Breast epithelium (tissue), 4 donors: ENCODE measurements at regions not wholly inside any gene's neighbourhood (a gene's known extent, or its start where the extent isn't known, plus 50 kb on each side); places are given as distances from the start of the nearest gene placed in this dataset.
"Not testable (repeated sequence)": the region's sequence is repeated elsewhere in the genome, so short reads cannot be mapped to it uniquely, and the experiment has no call there.

Experiments
- DNase-seq, 2 donors: peaks; one replicate each; pipeline ENCODE4 v3.0.0-alpha.2; 2019; ENCODE audit warnings: low spot score in 2 of 2
- H3K27ac ChIP-seq, 2 donors: fragments of 200-600 bp; sonication (generic) in 1 of 2; one replicate each; pipeline ENCODE4 v1.5.1; 2016 to 2019; ENCODE audit warnings: mild to moderate bottlenecking in 1 of 2
- H3K27me3 ChIP-seq, 2 donors: fragments of 200-600 bp; sonication (generic) in 1 of 2; one replicate each; pipeline versions ENCODE4 v1.5.1 to v1.6.0; 2017 to 2019; ENCODE audit warnings: control low read depth in 1 of 2, mild to moderate bottlenecking in 1 of 2
- H3K36me3 ChIP-seq: fragments of 200-600 bp; one replicate; pipeline ENCODE4 v1.5.1; 2019
- H3K4me1 ChIP-seq, 2 donors: fragments of 200-600 bp; sonication (generic); one replicate each; pipeline ENCODE4 v1.5.1; 2016 to 2019; ENCODE audit warnings: control low read depth in 1 of 2
- H3K4me3 ChIP-seq, 3 donors: fragments of 200-600 bp; sonication (generic); 1 replicate in 2 of 3; 2 replicates in 1 of 3; pipeline ENCODE4 v1.5.1; 2016 to 2019; ENCODE audit warnings: mild to moderate bottlenecking in 3 of 3, moderate library complexity in 2 of 3
- H3K9me3 ChIP-seq, 2 donors: fragments of 200-600 bp; sonication (generic) in 1 of 2; one replicate each; pipeline ENCODE4 v1.5.1; 2016 to 2019; ENCODE audit warnings: control low read depth in 1 of 2
- POLR2A ChIP-seq: fragments of 450-650 bp; IDR thresholded peaks from one replicate; pipeline ENCODE4 v1.6.1; 2016; ENCODE audit warnings: antibody characterized with exemption, mild to moderate bottlenecking, moderate library complexity
- POLR2AphosphoS5 ChIP-seq, 3 donors: sonication (generic); formaldehyde crosslinking; IDR thresholded peaks; one replicate each; pipeline ENCODE4 v1.6.1; 2017; ENCODE audit warnings: antibody characterized with exemption in 3 of 3
- intact Hi-C: fragments of 100-400 bp; cut with DNase I; formaldehyde crosslinking; loops from one replicate; pipeline ENCODE4 v1.15.1; 2023; ENCODE audit warnings: low total_unique reads
- TF ChIP-seq, protein P1 (sequence below), 3 donors: fragments of 450-650 bp; IDR thresholded peaks; one replicate each; pipeline ENCODE4 v1.5.1; 2016 to 2017; ENCODE audit warnings: antibody characterized with exemption in 3 of 3, mild to moderate bottlenecking in 3 of 3, moderate library complexity in 3 of 3

DNA sequence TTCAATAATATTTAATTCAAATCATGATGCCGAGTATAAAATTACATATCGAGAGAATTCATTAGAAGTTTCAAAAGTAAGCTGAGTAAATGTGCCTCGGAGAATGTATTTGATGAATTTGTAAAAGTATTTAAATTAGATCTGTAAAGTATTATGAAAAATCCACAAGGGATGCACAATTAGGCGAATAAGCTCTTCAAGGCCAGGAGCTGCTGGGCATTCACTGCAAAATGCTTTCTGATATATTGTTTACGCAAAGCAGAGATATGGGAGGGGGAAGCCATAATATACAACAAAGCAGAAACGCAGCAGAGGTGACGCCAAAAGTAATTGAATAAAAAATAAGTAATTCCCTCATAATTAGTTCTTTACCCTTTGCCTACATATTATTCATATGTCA is 1121.5 kb upstream of the TENM3 start:
- H3K9me3 ChIP-seq, result no peaks in the 10 kb centered on the region
- intact Hi-C loops, result no loop called here
- TF ChIP-seq, protein P1, sequence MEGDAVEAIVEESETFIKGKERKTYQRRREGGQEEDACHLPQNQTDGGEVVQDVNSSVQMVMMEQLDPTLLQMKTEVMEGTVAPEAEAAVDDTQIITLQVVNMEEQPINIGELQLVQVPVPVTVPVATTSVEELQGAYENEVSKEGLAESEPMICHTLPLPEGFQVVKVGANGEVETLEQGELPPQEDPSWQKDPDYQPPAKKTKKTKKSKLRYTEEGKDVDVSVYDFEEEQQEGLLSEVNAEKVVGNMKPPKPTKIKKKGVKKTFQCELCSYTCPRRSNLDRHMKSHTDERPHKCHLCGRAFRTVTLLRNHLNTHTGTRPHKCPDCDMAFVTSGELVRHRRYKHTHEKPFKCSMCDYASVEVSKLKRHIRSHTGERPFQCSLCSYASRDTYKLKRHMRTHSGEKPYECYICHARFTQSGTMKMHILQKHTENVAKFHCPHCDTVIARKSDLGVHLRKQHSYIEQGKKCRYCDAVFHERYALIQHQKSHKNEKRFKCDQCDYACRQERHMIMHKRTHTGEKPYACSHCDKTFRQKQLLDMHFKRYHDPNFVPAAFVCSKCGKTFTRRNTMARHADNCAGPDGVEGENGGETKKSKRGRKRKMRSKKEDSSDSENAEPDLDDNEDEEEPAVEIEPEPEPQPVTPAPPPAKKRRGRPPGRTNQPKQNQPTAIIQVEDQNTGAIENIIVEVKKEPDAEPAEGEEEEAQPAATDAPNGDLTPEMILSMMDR (IDR thresholded peaks at IDR 0.05), result no peak
- TF ChIP-seq POLR2AphosphoS5 (IDR thresholded peaks at IDR 0.05), result no peak
- TF ChIP-seq POLR2A, result no peak
- H3K27me3 ChIP-seq, result no peaks in the 10 kb centered on the region
- DNase-seq, result no peak
- H3K36me3 ChIP-seq, result no peaks in the 10 kb centered on the region
- H3K4me3 ChIP-seq, result no peak overlapping the region
- H3K4me1 ChIP-seq, result no peaks in the 10 kb centered on the region
- H3K27ac ChIP-seq, result no peak overlapping the region

DNA sequence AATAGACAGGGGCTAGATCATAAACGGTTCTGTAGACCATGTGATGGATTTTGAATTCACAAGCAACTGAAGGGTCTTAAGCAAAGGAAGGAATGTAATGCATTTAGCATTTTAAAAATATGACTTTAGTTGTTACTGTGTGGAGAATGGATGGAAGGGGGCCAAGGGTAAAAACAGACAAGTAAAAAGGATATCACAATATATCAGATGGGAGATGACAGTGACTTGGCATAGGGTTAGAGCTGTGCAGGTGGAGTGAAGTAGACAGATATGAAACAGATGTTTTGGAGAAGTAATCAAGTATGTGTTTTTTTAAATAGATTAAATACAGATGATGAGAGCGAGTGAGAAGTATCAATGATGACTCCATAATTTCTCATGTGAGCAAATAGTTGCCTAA is 1116.0 kb upstream of the TENM3 start:
- no peaks in the 10 kb centered on the region for H3K27me3 ChIP-seq
- peaks cover 0 to 20% of the 10 kb centered on the region in 2 donors for H3K9me3 ChIP-seq
- no peak for DNase-seq
- H3K27ac ChIP-seq, result no peak overlapping the region
- H3K36me3 ChIP-seq, result no peaks in the 10 kb centered on the region
- no peak overlapping the region for H3K4me3 ChIP-seq
- intact Hi-C loops, result no loop called here
- H3K4me1 ChIP-seq, result no peaks in the 10 kb centered on the region
- TF ChIP-seq POLR2A (no peak), POLR2AphosphoS5 (IDR thresholded peaks at IDR 0.05) (no peak)
- TF ChIP-seq, protein P1 (IDR thresholded peaks at IDR 0.05), result no peak

- intact Hi-C loops, H3K27ac ChIP-seq, DNase-seq, H3K4me3 ChIP-seq, H3K36me3 ChIP-seq, H3K4me1 ChIP-seq, H3K27me3 ChIP-seq: not testable (repeated sequence)
- H3K9me3 ChIP-seq, result peaks cover 0 to 20% of the 10 kb centered on the region in 2 donors
Measured at GRCh38 chr4:181130317-181130716, 1112.9 kb upstream of the TENM3 start.

GRCh38 chr4:181137351-181137750 is 1105.9 kb upstream of the TENM3 start:
- no peak for TF ChIP-seq POLR2AphosphoS5 (IDR thresholded peaks at IDR 0.05)
- TF ChIP-seq, protein P1 (IDR thresholded peaks at IDR 0.05), result no peak
- TF ChIP-seq POLR2A, result no peak
- intact Hi-C loops, result no loop called here
- Histone ChIP-seq H3K27ac (no peak overlapping the region), H3K4me1 (no peaks in the 10 kb centered on the region), H3K4me3 (no peak overlapping the region), H3K9me3 (no peaks in the 10 kb centered on the region), H3K27me3 (no peaks in the 10 kb centered on the region), H3K36me3 (no peaks in the 10 kb centered on the region)
- DNase-seq, result no peak

DNA sequence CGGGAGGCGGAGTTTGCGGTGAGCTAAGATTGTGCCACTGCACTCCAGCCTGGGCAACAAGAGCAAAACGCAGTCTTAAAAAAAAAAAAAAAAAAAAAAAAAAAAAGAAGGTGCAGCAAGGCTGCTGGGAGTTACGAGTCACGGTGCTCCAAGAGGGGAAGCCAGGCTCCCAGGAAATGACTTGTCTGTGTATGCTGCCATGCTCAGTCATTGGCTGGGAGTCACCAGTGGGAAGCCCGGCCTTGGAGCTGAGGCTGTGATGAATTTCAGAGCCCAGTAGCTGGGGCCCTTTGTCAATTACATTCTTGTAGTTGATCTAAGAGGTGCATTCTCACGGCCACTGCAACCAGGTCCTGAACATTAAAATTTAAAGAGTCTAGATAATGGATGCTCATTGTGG is 1105.1 kb upstream of the TENM3 start:
- no peak overlapping the region for H3K4me3 ChIP-seq
- H3K27ac ChIP-seq, result no peak overlapping the region
- TF ChIP-seq, protein P1 (IDR thresholded peaks at IDR 0.05), result no peak
- TF ChIP-seq POLR2AphosphoS5 (IDR thresholded peaks at IDR 0.05) (no peak), POLR2A (no peak)
- H3K9me3 ChIP-seq, result no peaks in the 10 kb centered on the region
- DNase-seq, result no peak
- intact Hi-C loops, result no loop called here
- H3K36me3 ChIP-seq, result no peaks in the 10 kb centered on the region
- H3K4me1 ChIP-seq, result no peaks in the 10 kb centered on the region
- no peaks in the 10 kb centered on the region for H3K27me3 ChIP-seq

DNA sequence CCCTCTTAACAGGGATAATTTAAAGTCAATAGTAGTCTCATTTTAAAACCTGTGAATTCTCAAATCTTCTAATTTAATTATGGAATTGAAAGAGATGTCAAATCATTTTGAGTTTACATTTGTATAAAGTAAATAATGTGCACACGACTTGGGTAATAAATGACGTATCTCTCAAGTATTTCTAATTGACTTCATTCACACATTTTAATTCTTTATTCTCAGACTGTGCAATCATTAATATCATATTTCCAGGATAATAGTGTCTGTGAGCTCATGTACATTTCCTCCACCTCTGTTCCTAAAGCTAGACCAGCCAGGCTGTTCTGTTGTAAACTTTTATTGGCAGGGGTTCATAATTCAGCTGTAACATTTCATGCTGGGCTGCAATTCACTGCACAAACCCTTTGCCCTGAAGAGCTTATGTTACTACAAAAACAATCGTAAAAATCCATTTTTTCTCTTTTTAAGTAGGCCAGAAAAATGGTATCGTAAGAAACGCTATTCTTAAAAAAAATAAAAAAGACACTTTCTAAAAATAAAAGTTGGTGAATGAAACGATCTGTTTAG is 1103.1 kb upstream of the TENM3 start:
- Histone ChIP-seq H3K27ac (no peak overlapping the region), H3K36me3 (no peaks in the 10 kb centered on the region), H3K4me1 (no peaks in the 10 kb centered on the region), H3K4me3 (no peak overlapping the region), H3K9me3 (no peaks in the 10 kb centered on the region), H3K27me3 (no peaks in the 10 kb centered on the region)
- no peak for DNase-seq
- TF ChIP-seq POLR2AphosphoS5 (IDR thresholded peaks at IDR 0.05) (no peak), POLR2A (no peak)
- TF ChIP-seq, protein P1 (IDR thresholded peaks at IDR 0.05), result no peak
- intact Hi-C loops, result no loop called here
